SK-N-MC (cell line): ENCODE measurements at regions not wholly inside any gene's neighbourhood (a gene's known extent, or its start where the extent isn't known, plus 50 kb on each side); places are given as distances from the start of the nearest gene placed in this dataset.

Experiments
- EZH2 ChIP-seq: fragments of 200-600 bp; sonication (generic); IDR thresholded peaks from one replicate; pipeline ENCODE4 v1.6.1; 2017; ENCODE audit warnings: antibody characterized with exemption
- POLR2AphosphoS5 ChIP-seq: IDR thresholded peaks from 2 replicates; pipeline ENCODE4 v1.6.1; 2012; ENCODE audit warnings: mild to moderate bottlenecking, low read depth, low read length, borderline replicate concordance

DNA sequence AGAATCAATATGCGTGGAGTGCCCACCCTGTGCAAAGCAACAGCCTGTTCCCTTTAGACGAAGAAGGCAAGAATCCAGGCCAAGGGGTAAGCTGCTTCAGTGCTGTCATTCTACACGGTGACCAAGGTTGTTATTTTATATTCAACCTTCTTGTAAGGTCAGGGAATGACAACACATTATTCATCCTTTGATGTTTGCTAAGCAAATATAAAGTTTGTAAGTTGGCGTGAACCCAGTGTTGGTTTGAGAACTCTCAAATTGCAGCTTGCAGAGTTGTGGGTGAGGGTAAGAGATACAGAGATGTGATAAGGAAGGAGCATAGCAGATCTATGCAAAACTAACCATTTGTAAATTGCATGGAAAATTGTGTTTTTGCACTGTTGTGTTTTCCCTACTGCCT is 436.7 kb downstream of the FGF9 start:
- TF ChIP-seq EZH2 (no peak), POLR2AphosphoS5 (no peak)
